ENCODE measurements at regions not wholly inside any gene's neighbourhood (a gene's known extent, or its start where the extent isn't known, plus 50 kb on each side); places are given as distances from the start of the nearest gene placed in this dataset.

- no peak overlapping the region for H3K4me3 ChIP-seq (ENCODE audit: low read depth, low read length)
- no peak for DNase-seq (ENCODE audit: low read depth)
- TF ChIP-seq CTCF (IDR thresholded peaks at IDR 0.05; ENCODE audit: low read depth, low read length, missing control alignments) = no peak
These were observed 458.6 kb upstream of the DCC start for GRCh38 chr18:51881394-51881793.

DNA sequence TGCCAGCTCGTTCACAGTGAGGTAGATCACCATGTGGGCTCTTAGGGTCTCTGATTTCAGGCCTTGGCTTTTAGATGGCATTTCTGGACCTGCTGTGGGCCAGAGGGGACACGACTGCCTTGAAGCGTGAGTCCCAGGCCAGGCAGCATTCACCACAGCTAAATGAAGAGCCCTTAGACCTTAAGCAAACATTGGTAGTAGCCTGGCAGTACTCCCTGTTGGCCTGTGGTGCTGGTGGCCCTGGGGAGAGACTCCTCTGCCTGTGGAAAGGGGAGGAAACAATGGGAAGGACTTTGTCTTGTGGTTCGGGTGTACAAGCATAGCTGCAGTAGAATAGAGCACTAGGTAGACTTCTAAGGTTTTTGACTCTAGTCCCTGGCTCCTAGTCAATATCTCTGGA is 456.0 kb upstream of the DCC start:
- DNase-seq (ENCODE audit: low read depth) = no peak
- no peak for TF ChIP-seq CTCF (IDR thresholded peaks at IDR 0.05; ENCODE audit: low read depth, low read length, missing control alignments)

GRCh38 chr18:51890762-51891161 is 449.2 kb upstream of the DCC start:
- no peak for DNase-seq (ENCODE audit: low read depth)
- no peak overlapping the region for H3K4me3 ChIP-seq (ENCODE audit: low read depth, low read length)
- TF ChIP-seq CTCF (IDR thresholded peaks at IDR 0.05; ENCODE audit: low read depth, low read length, missing control alignments) = no peak

More for the DNA sequence above, 456.0 kb upstream of the DCC start:
- no peak overlapping the region for H3K4me3 ChIP-seq (ENCODE audit: low read depth, low read length)

GRCh38 chr18:51891876-51892275 is 448.1 kb upstream of the DCC start:
- no peak for DNase-seq (ENCODE audit: low read depth)
- no peak for TF ChIP-seq CTCF (IDR thresholded peaks at IDR 0.05; ENCODE audit: low read depth, low read length, missing control alignments)
- H3K4me3 ChIP-seq (ENCODE audit: low read depth, low read length) = no peak overlapping the region

DNA sequence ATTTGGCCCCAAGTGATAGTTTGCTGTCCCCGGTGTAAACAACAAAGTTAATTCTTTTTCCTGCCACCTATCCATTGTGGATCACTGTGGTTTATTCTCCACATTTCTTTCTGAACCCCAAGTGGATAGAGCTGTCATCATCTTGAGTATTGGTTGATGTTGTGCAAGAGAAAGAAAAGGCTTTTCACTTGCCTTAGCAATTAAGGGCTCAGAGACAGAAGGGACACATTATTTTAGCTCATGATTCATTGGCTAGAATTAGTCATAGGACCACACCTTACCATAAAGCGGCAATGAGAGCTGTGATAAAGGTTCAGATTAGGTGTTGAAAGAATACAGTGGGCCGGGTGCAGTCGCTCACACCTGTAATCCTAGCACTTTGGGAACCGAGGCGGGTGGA is 442.1 kb upstream of the DCC start:
- no peak overlapping the region for H3K4me3 ChIP-seq (ENCODE audit: low read depth, low read length)
- no peak for TF ChIP-seq CTCF (IDR thresholded peaks at IDR 0.05; ENCODE audit: low read depth, low read length, missing control alignments)
- no peak for DNase-seq (ENCODE audit: low read depth)

GRCh38 chr18:51907687-51908597 is 432.1 kb upstream of the DCC start:
- no peak for TF ChIP-seq CTCF (IDR thresholded peaks at IDR 0.05; ENCODE audit: low read depth, low read length, missing control alignments)
- DNase-seq (ENCODE audit: low read depth) = no peak
- H3K4me3 ChIP-seq (ENCODE audit: low read depth, low read length) = no peak overlapping the region

DNA sequence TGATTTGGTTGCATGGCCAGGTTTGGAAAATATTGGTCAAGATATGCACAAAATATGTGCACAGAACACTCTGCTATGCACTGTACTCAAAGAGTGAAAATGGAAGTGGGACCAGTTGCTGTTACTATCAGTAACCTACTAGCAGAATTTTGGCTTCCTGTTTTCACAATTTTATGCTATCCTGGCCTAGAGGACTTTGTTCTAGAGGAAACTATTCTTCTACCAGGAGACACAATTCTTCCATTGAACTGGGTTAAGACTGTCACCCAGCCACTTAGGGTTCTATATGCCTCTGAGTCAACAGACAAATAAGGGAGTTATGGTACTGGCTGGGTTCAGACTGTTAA is 431.4 kb upstream of the DCC start:
- TF ChIP-seq CTCF (IDR thresholded peaks at IDR 0.05; ENCODE audit: low read depth, low read length, missing control alignments) = no peak
- DNase-seq (ENCODE audit: low read depth) = no peak
- no peak overlapping the region for H3K4me3 ChIP-seq (ENCODE audit: low read depth, low read length)

All from GM12864 (cell line).